ENCODE measurements at regions not wholly inside any gene's neighbourhood (a gene's known extent, or its start where the extent isn't known, plus 50 kb on each side); places are given as distances from the start of the nearest gene placed in this dataset.

- Histone ChIP-seq H3K4me3 (no peak overlapping the region), H3K4me1 (no peaks in the 10 kb centered on the region), H3K9me3 (peaks cover 0 to 4% of the 10 kb centered on the region in 2 donors), H3K36me3 (no peaks in the 10 kb centered on the region), H3K27ac (no peak overlapping the region), H3K27me3 (no peaks in the 10 kb centered on the region)
- ATAC-seq (no peak), DNase-seq (no peak)
- TF ChIP-seq CTCF (IDR thresholded peaks at IDR 0.05), result no peak
- intact Hi-C loops (cut with DNase I), result no loop called here
These were observed 178.8 kb downstream of the SCP2D1 start for GRCh38 chr20:18992418-18992817.

GRCh38 chr20:18995455-18995854 is 181.9 kb downstream of the SCP2D1 start:
- no peak overlapping the region for H3K4me3 ChIP-seq
- ATAC-seq, result no peak

GRCh38 chr20:18999086-18999485 is 185.5 kb downstream of the SCP2D1 start:
- intact Hi-C loops (cut with DNase I), result no loop called here
- no peaks in the 10 kb centered on the region for H3K27me3 ChIP-seq
- ATAC-seq (no peak), DNase-seq (no peak)
- peaks cover 0 to 4% of the 10 kb centered on the region in 2 donors for H3K9me3 ChIP-seq
- no peaks in the 10 kb centered on the region for H3K36me3 ChIP-seq
- no peaks in the 10 kb centered on the region for H3K4me1 ChIP-seq
- H3K4me3 ChIP-seq, result no peak overlapping the region
- no peak for TF ChIP-seq CTCF (IDR thresholded peaks at IDR 0.05)
- H3K27ac ChIP-seq, result no peak overlapping the region

More at GRCh38 chr20:18995455-18995854, 181.9 kb downstream of the SCP2D1 start:
- Histone ChIP-seq H3K27ac (no peak overlapping the region), H3K36me3 (no peaks in the 10 kb centered on the region), H3K27me3 (no peaks in the 10 kb centered on the region), H3K9me3 (peaks cover 0 to 4% of the 10 kb centered on the region in 2 donors), H3K4me1 (no peaks in the 10 kb centered on the region)
- TF ChIP-seq CTCF (IDR thresholded peaks at IDR 0.05), result no peak
- DNase-seq, result no peak
- intact Hi-C loops (cut with DNase I), result no loop called here

GRCh38 chr20:19000078-19000477 is 186.5 kb downstream of the SCP2D1 start:
- H3K27ac ChIP-seq, result no peak overlapping the region
- H3K36me3 ChIP-seq, result no peaks in the 10 kb centered on the region
- H3K4me1 ChIP-seq, result no peaks in the 10 kb centered on the region
- H3K27me3 ChIP-seq, result no peaks in the 10 kb centered on the region
- no peak for DNase-seq
- intact Hi-C loops (cut with DNase I), result no loop called here
- peaks cover 0 to 4% of the 10 kb centered on the region in 2 donors for H3K9me3 ChIP-seq
- no peak for ATAC-seq
- TF ChIP-seq CTCF (IDR thresholded peaks at IDR 0.05), result no peak
- H3K4me3 ChIP-seq, result no peak overlapping the region

- H3K4me1 ChIP-seq, result no peaks in the 10 kb centered on the region
- no peaks in the 10 kb centered on the region for H3K9me3 ChIP-seq
- no peak overlapping the region for H3K27ac ChIP-seq
- DNase-seq (no peak), ATAC-seq (no peak)
- H3K27me3 ChIP-seq, result no peaks in the 10 kb centered on the region
- intact Hi-C loops (cut with DNase I), result no loop called here
- H3K36me3 ChIP-seq, result no peaks in the 10 kb centered on the region
- TF ChIP-seq CTCF (IDR thresholded peaks at IDR 0.05), result no peak
- H3K4me3 ChIP-seq, result no peak overlapping the region
These were observed 187.6 kb downstream of the SCP2D1 start for GRCh38 chr20:19001177-19001576.

Data from left lung (tissue), 4 donors.